ENCODE measurements at regions not wholly inside any gene's neighbourhood (a gene's known extent, or its start where the extent isn't known, plus 50 kb on each side); places are given as distances from the start of the nearest gene placed in this dataset.

DNA sequence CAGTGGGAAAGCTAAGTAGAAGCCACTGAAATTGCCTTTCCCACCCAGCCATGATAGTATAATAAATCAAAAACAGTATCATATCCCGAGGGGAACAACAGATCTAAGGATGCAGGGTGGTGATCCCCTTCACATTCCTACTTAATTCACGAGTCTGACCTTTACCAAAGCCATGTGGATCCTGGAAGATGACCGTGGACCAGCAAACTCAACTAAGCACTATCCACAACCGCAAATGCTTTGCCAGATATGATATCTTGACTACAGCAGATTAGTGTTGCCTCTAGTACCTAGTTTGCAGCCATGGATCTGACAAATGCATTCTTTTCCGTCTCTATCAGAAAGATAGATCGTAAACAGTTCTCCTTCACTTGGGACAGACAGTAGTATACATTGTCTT lies 67.3 kb upstream of the IL6 start:
- DNase-seq (ENCODE audit: extremely low spot score, insufficient read length, low read depth) (no peak), FAIRE-seq (no peak)

DNA sequence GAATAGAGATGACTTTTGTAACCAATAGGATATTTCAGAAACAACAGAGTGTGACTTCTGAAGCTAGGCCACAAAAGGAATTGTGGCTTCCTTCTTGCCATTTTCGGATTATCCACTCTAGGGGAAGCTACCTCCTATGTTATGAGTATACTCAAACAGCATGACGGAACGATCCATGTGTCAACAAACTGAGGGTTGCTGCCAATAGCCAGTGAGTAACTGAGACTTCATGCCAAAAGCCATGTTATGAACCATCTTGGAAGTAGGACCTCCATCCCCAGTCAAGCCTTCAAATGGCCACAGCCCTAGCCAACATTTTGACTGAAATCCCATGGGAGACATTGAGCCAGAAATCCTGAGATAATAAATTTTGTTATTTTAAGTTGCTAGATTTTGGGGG lies 69.0 kb upstream of the IL6 start:
- FAIRE-seq = no peak
- no peak for DNase-seq (ENCODE audit: extremely low spot score, insufficient read length, low read depth)

DNA sequence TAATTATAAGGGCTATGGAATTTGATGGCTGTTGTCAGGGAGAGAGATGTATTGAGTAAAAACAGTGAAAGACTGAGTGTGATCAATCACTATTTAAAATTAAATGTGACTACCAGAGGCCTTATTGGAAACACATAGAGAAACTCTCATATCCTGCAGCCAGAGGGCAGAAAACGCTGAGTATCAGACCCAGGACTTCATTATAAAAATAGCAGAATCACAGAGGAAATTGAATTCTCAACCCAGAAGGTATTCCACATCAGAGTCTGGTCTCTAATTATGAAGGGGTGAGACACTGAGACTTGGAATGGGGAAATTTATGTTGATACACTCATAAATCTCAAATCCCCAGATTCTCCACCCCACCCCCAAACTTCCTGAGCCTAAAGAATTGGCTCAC lies 69.5 kb upstream of the IL6 start:
- FAIRE-seq (no peak), DNase-seq (ENCODE audit: extremely low spot score, insufficient read length, low read depth) (no peak)

DNA sequence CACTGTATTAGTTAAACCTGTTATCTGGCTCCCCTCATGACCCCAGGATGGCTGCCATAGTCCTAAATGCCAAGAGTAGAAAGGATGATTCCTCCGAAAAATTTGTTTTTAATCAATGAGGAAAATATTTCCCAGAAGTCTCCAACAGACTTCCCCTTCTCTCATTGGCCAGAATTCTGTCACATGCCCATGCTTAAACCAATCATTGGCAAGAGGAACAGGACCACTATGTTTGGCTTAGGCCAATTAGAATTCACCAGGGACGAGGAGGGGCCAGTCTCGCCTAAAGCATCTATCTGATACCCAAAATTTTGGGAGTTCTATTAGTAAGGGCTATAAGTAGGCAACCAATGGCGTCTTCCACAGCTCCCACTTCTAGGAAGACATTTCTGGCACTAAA lies 71.2 kb upstream of the IL6 start:
- FAIRE-seq (no peak), DNase-seq (ENCODE audit: extremely low spot score, insufficient read length, low read depth) (no peak)

DNA sequence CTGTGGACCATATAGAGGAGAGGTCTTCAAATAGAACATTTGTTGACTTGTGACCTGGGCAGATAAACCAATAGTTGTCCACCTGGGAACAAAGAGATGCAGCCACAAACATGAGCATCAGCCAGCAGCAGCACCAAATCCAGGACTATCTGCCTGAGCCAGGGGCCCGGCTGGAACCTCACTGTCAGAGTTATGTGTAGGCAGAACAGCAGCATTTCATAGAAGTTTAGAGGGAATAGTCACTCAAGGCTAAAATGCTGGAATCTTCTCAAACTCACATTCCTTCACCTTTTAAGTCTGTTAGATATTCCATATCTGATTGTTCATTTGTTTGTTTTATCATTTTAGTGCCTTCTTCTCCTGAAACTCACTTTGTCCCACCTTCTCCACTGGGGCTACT lies 72.2 kb upstream of the IL6 start:
- DNase-seq (ENCODE audit: extremely low spot score, insufficient read length, low read depth) (no peak), FAIRE-seq (no peak)

DNA sequence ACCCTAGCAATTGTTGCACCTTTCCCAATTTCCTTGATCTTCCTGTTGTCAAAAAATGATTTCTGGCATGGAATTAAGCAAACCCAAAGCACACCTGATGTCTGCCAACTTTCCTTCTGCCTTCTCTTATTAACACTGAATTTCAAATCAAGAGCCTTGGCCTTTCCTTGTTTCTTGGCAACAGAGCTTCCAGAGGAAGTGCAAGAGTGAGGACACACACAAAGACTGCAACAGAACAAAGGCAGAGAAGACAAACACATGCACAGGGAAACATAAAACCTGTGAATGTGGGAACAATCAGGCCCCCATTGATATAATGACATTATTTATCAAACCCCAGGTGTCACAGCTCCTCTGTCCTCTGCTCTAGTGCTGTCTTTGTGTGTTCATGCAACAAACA lies 73.0 kb upstream of the IL6 start:
- DNase-seq (ENCODE audit: extremely low spot score, insufficient read length, low read depth) (no peak), FAIRE-seq (no peak)

DNA sequence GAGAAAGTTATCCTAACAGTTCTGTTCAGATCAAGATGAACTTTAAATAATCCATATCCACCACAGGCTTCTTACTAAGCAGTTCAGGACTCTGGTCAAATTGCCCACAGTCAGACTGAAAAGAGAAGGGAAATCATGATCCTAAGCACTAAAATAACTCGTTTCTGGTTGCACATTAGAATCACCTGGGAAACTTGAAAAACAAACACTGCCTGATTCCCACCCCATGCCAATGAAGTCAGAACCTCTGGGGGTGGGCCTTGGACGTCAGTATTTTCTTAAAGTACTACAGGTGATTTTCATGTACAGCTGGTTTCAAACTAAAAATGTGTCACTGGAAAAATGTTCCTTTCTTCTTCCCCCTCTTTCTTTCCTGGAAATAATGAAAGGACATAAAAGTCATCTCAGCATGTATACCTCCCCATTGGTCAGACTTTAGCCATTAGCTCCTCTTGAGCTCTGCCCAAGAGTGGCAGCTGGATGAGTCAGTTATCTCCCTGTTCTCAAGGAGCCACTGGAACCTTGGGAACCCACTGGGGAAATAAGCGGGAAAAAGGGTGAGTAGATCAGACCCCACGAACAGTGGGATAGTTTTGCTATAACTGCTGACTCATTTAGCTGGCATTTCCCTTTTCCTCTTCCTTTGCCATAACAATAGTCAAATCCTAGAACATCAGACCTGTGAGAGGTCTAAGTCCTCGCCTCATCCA lies 75.3 kb upstream of the IL6 start:
- no peak for DNase-seq (ENCODE audit: extremely low spot score, insufficient read length, low read depth)

DNA sequence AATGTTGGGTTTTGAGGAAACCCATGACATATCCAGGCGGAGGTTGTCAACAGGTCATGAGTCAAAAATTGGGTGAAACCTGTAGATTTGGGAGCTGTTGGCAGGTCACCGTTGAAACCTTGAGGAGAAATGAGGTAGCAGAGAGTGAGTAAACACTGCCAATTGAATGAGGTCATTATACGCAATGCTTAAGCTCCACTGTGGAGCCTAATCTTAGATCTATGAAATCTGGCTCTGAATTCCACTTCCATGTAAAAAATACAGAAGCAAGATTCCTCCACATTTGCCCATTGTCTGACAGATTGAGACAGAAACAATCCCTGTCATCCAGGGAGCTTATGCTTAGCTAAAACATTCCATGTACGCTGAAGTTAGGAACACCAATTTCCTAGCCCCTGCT lies 76.0 kb upstream of the IL6 start:
- FAIRE-seq (no peak), DNase-seq (ENCODE audit: extremely low spot score, insufficient read length, low read depth) (no peak)

More for the DNA sequence above, 75.3 kb upstream of the IL6 start:
- FAIRE-seq = no peak

DNA sequence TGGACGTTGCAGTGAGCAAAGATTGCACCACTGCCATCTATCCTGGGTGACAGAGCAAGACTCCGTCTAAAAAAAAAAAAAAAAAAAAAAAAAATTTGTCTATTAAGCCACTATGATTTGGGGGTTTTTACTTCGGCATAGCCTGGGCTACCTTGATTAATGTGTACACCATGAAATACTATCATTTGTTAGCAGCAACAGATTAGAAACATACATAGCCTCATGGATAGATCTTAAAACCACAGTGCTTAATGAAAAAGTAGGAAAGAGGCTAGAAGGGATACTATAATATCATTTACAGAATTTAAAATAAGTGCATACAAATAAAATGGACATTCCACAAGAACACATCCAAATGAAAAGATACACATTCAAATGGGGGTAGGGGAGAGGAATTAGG lies 77.3 kb upstream of the IL6 start:
- FAIRE-seq (no peak), DNase-seq (ENCODE audit: extremely low spot score, insufficient read length, low read depth) (no peak)

DNA sequence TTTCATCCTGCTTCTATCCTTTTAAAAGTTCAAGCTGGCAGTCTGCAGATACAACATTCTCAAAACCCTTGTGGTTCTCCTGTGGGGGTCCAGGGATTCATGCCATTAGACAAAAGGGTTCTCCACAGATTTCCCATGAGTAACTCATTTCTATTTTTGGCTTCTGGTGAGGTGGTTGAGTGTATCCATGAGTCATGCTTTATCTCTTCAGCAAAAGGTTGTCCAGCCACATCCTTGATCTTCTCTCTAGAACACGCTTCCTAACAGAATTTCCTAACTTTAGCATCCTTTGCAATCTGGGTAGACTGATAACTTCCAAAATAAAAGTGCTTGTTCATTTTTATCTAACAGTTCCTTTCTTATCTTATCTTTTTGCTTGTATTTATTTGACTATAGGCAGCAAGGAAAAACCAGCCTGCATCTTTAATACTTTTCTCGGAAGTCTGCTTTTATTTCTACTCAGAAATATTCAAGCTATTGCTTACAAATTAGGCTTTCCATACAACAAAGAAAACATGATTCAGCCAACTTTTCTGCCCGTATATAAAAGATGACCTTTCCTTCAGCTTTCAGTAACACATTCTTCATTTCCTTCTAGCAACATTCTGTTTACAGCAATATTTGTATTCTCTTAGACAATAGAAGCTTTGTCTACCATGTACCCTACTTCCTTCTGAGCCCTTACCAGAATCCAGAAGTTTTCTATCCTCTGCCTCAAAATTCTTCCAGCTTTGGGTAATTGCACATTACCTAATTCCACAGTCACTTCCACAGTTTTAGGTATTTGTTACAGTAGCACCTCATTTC lies 79.3 kb upstream of the IL6 start:
- no peak for FAIRE-seq
- DNase-seq (ENCODE audit: extremely low spot score, insufficient read length, low read depth) = no peak

DNA sequence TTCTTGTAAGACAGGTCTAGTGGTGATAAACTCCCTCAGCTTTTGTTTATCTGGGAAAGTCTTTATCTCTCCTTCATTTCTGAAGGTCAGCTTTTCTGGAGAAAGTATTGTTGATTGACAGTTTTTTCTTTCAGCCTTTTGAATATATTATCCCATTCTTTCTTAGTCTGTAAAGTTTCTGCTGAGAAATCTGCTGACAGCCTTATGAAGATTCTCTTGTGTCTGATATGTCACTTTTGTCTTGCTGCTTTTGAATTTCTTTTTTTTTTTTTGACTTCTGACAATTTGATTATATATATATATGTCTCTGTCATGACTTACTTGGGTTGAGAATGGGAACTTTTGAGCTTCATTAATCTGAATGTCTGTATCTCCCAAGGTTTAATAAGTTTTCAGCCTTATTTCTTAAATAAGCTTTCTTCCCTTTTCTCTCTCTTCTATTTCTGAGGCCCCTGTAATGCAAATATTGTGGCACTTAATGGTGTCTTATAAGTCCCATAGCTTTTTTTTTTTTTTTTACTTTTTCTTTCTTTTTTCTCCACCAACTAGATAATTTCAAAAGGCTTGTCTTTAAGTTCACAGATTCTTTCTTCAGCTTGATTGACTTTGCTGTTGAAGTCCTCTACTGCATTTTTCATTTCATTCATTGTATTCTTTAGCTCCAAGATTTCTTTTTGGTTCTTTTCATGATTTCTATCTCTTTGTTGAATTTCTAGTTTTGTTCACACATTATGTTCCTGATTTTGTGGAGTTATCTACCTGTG lies 81.4 kb upstream of the IL6 start:
- DNase-seq (ENCODE audit: extremely low spot score, insufficient read length, low read depth) = no peak
- FAIRE-seq = no peak

DNA sequence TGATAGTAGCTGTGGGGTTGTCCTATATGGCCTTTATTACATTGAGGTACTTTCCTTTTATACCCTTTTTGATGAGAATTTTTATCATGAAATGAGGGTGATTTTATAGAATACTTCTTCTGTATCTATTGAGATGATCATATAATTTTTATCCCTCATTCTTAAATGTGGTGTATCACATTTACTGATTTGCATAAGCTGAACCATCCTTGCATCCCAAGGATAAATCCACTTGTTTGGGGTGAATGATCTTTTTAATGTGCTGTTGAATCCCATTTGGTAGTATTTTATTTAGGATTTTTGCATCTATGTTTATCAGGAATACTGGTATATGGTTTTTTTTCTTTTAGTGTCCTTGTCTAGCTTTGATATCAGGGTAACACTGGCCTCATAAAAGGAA lies 84.5 kb upstream of the IL6 start:
- FAIRE-seq = no peak
- no peak for DNase-seq (ENCODE audit: extremely low spot score, insufficient read length, low read depth)

DNA sequence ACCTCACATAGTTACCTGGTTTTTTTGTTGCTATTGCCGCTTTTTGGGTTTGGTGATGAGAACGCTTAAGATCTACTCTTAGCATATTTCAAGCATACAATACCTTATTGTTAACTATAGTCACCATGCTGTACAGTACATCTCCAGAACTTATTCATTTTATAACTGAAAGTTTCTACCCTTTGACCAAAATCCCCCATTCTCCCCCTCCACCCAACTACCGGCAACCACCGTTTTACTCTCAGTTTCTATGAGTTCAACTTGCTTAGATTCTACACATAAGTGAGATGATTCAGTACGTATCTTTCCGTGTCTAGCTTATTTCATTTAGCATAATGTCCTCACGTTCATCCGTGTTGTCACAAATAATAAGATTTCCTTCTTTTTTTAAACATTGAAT lies 86.7 kb upstream of the IL6 start:
- DNase-seq (ENCODE audit: extremely low spot score, insufficient read length, low read depth) (no peak), FAIRE-seq (peak; percentile 86)

DNA sequence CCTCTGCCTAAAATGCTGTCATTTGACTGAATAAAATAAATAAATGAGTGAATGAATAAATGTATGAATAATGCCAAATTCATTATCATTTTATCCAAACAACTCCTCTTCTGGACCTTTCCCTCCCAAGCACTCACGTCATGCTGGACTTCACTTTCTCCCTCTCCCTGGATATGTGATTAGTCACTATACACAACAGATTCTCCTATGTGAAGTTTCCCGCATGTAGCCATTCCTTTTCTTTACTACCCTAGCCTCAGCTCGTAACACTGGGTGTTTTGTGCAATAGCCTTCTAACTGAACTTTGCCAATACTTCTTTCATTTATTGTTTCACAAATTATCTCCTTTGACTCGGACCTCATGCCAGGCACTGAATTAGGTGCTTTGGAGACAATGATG lies 87.6 kb upstream of the IL6 start:
- DNase-seq (ENCODE audit: extremely low spot score, insufficient read length, low read depth) (no peak), FAIRE-seq (no peak)

DNA sequence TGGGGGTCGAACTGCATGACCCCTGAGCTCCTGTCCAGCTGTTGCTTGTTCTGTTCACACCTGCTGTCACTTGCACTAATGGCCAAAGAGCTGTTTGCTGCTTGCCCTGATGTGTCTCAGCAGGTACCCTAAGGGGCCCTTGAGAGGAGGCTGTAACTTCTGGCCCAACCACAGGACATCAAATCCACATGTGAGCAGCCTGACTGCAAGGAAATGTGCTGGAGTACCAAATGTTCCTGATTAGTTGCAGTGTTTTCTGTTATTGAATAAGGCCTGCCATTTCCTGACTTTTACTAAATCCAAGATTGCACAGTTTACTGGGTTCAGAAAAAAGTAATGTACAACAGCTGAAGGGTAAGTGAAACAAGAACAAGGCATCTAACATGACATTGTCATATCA lies 91.7 kb upstream of the IL6 start:
- DNase-seq (ENCODE audit: extremely low spot score, insufficient read length, low read depth) (no peak), FAIRE-seq (no peak)

DNA sequence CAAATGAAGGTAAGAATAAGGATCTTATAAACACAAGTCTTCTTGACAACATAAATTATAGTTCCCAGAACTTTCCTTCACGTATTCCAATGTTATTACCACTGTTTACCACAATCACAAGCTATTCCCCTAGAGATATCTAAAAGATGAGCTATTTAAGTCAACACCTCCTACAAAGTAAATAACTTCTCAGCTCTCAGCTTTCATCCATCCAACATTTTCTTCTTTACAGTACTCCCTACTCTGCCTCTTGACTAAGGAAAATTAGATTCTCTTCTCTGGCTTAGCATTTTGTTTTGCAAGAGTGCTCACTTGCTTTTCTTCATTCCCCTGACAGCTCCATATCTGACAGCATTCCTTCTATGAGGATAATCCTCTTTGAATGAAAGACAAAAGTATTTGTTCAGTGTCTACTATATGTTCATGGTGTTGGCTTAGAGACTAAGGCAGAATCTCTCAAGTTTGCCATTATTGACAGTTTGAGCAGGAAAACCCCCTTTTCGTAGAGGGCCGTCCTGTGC lies 93.0 kb upstream of the IL6 start:
- DNase-seq (ENCODE audit: extremely low spot score, insufficient read length, low read depth) (no peak), FAIRE-seq (no peak)

DNA sequence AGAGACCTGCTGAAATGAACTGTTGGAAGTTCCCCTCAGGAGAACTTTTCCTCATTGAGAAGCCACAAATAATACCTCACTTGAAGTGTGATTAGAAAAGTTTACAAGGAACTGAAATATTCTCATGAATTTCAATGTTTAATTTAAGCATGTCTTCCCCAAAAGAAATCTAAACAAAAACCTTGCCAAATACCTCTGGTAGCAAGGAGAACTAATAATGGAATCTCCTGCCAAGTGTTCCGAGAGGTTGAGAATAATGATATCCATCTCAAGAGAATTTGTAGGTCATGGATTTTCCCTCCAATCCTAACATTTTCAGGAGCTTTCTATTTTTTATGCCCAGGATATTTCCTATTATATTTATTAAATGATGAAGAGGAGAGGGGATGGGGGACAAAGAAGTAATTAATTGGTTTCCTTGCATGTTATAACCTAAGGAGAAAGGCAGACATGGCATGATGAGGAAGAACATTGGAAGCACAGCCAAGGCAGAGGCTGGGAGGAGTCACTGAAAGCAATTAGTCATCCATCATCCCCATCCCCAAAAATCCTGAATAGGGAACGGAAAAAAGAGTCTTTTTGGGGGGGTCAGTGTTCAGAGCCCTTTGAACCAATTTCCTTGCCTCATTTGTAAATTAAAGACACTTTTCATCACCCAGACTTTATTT lies 93.6 kb upstream of the IL6 start:
- no peak for DNase-seq (ENCODE audit: extremely low spot score, insufficient read length, low read depth)
- FAIRE-seq = no peak

DNA sequence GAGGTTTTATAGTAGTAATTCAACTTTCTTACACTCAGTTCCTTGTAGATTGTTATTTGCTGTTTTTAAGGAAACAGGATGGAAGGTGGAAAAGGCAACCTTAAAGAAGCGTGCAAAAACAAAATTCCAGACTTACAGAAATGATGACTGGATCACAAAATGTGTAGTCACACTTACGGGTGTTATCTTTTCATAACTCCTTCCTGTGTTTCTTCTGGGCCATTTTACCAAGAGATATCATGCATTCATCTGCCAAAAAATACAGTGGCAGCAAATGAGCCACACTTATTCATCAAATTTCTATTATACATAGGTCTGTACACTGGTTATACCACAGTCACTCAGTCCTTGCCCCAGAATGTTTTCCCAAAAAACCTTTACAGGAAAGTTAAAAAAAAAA lies 94.3 kb upstream of the IL6 start:
- DNase-seq (ENCODE audit: extremely low spot score, insufficient read length, low read depth) (no peak), FAIRE-seq (no peak)

DNA sequence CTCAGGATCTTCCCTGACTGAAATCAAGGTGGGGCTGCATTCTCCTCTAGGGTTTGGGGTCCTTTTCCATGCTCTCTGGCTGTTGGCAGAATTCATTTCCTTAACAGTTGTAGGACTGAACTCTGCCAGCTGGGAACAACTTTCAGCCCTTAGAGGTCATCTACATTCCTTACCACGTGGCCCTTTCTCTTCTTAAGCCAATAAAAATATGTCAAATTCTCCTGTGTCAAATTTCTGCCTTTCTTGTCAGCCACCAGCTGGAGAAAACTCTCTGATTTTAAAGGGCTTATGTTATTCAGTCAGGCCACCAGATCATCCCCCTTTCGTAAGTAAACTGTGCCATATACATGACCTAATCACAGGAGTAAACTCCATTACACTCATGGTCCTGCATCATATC lies 95.3 kb upstream of the IL6 start:
- FAIRE-seq (no peak), DNase-seq (ENCODE audit: extremely low spot score, insufficient read length, low read depth) (no peak)

DNA sequence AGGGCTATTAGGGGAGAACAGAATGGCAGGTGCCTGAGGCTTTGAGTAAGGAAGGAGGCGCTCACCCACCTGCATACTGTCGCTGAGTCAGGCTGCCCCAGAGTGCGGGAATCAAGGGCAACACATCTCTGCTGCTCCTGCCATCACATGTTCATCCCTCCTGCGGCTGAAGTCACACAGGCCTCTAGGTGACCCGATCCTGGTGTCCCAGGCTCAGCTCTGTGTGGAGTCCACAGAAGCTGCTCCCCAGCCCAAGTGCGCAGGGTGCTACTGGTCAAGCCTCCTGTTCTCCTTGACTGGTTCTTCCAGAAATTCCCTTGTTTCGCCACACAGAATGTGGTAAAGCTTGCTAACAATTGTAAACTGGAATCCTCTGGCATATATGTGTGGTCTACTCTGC lies 96.9 kb upstream of the IL6 start:
- no peak for FAIRE-seq

More for the DNA sequence above, 96.9 kb upstream of the IL6 start:
- DNase-seq (ENCODE audit: extremely low spot score, insufficient read length, low read depth) = no peak

Data from GM18507 (cell line).